Neural cell (in vitro differentiated cells): ENCODE measurements at regions not wholly inside any gene's neighbourhood (a gene's known extent, or its start where the extent isn't known, plus 50 kb on each side); places are given as distances from the start of the nearest gene placed in this dataset.

ENCODE experiments used
- CTCF ChIP-seq: fragments of 450-650 bp; IDR thresholded peaks from 2 replicates; pipeline ENCODE4 v1.5.1; 2014; ENCODE audit warnings: antibody characterized with exemption, mild to moderate bottlenecking, moderate library complexity; ENCODE audit not compliant: poor library complexity, severe bottlenecking
- TAF1 ChIP-seq: IDR thresholded peaks from 2 replicates; pipeline ENCODE4 v1.6.1; 2012; ENCODE audit warnings: low read depth

GRCh38 chr5:40226906-40227305 lies 452.8 kb upstream of the PTGER4 start:
- no peak for TF ChIP-seq CTCF
- no peak for TF ChIP-seq TAF1
